Lung (tissue), 11 donors: ENCODE measurements at regions not wholly inside any gene's neighbourhood (a gene's known extent, or its start where the extent isn't known, plus 50 kb on each side); places are given as distances from the start of the nearest gene placed in this dataset.

Experiments
- ATAC-seq: fragments of 200-7000 bp; cut with Tn5 transposase; one replicate; pipeline ENCODE4 v1.9.1; 2020; ENCODE audit warnings: moderate number of reproducible peaks; ENCODE audit not compliant: insufficient read depth, low FRiP score
- DNase-seq, 3 donors: peaks; one replicate each; pipeline ENCODE4 v3.0.0-alpha.2; 2013 to 2017
- H3K27ac ChIP-seq, 2 donors: one replicate each; pipeline ENCODE4 v1.5.1; 2013; ENCODE audit warnings: mild to moderate bottlenecking in 2 of 2, moderate library complexity in 2 of 2, control low read depth in 1 of 2, inconsistent platforms in 1 of 2, low read depth in 1 of 2, low read length in 1 of 2
- H3K27me3 ChIP-seq, 3 donors: one replicate each; pipeline ENCODE4 v1.5.1; 2013; ENCODE audit warnings: low read length in 2 of 3; ENCODE audit not compliant: control insufficient read depth in 3 of 3, insufficient read depth in 3 of 3
- H3K36me3 ChIP-seq, 4 donors: one replicate each; pipeline ENCODE4 v1.5.1; 2013; ENCODE audit warnings: low read length in 4 of 4, mild to moderate bottlenecking in 1 of 4, moderate library complexity in 1 of 4; ENCODE audit not compliant: control insufficient read depth in 4 of 4, insufficient read depth in 4 of 4
- H3K4me1 ChIP-seq, 5 donors: one replicate each; pipeline ENCODE4 v1.5.1; 2013; ENCODE audit warnings: low read length in 5 of 5, mild to moderate bottlenecking in 2 of 5, moderate library complexity in 1 of 5; ENCODE audit not compliant: control insufficient read depth in 5 of 5, insufficient read depth in 5 of 5
- H3K4me3 ChIP-seq: one replicate; pipeline ENCODE4 v1.5.1; 2013; ENCODE audit warnings: mild to moderate bottlenecking, control low read depth, moderate library complexity
- H3K9ac ChIP-seq, 2 donors: one replicate each; pipeline ENCODE4 v1.5.1; 2013; ENCODE audit warnings: low read length in 2 of 2, control low read depth in 1 of 2; ENCODE audit not compliant: insufficient read depth in 1 of 2
- H3K9me3 ChIP-seq, 4 donors: one replicate each; pipeline ENCODE4 v1.5.1; 2013; ENCODE audit warnings: low read length in 3 of 4, mild to moderate bottlenecking in 1 of 4, moderate library complexity in 1 of 4; ENCODE audit not compliant: control insufficient read depth in 4 of 4, insufficient read depth in 3 of 4
- WGBS, 2 donors: extraction: QIAGEN DNeasy Blood & Tissue Kit; methylation state at CpG; one replicate each; pipeline ENCODE4 v1.1.7; 2013; 5-methylcytosine and 5-hydroxymethylcytosine counted together
- TF ChIP-seq, protein P1 (sequence below): IDR thresholded peaks from 2 replicates; pipeline ENCODE4 v1.5.1; 2012; ENCODE audit warnings: mild to moderate bottlenecking; ENCODE audit errors: control extremely low read depth, extremely low read depth
- donor health status: control.
- donor health status: control.
- donor health status: Bipolar disorder and iron deficiency.
- donor health status: healthy.
- donor health status: DM: yes; HTN: yes; CAD: no.

DNA sequence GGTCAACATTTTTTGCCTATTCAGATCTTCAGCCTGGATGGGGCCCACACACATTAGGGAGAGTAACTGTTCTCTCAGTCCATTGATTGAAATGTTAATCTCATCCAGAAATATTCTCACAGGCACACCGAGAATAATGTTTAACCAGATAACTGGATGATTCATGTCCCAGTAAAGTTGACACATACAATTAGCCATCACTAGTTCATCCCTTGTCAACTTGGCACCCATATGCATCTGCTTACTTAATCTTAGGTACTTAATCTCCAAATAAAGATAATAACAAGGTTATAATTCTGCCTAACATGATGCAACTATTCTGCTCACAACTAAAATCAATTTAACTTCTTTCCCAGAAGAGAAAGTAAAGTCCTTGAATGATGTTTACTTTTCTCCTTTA lies 502.6 kb downstream of the ADRA2A start:
- Histone ChIP-seq H3K27me3 (peaks cover 0 to 3% (median 0%) of the 10 kb centered on the region in 3 donors), H3K4me3 (no peak overlapping the region), H3K36me3 (no peaks in the 10 kb centered on the region), H3K4me1 (no peaks in the 10 kb centered on the region), H3K9ac (no peak overlapping the region), H3K27ac (no peak overlapping the region), H3K9me3 (peaks cover 0 to 1% (median 0%) of the 10 kb centered on the region in 4 donors)
- WGBS, 2 donors, result 70 to 81% methylated on average over 1 of the region's 1 CpG
- ATAC-seq (no peak), DNase-seq (no peak)
- TF ChIP-seq, protein P1, sequence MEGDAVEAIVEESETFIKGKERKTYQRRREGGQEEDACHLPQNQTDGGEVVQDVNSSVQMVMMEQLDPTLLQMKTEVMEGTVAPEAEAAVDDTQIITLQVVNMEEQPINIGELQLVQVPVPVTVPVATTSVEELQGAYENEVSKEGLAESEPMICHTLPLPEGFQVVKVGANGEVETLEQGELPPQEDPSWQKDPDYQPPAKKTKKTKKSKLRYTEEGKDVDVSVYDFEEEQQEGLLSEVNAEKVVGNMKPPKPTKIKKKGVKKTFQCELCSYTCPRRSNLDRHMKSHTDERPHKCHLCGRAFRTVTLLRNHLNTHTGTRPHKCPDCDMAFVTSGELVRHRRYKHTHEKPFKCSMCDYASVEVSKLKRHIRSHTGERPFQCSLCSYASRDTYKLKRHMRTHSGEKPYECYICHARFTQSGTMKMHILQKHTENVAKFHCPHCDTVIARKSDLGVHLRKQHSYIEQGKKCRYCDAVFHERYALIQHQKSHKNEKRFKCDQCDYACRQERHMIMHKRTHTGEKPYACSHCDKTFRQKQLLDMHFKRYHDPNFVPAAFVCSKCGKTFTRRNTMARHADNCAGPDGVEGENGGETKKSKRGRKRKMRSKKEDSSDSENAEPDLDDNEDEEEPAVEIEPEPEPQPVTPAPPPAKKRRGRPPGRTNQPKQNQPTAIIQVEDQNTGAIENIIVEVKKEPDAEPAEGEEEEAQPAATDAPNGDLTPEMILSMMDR, result no peak

GRCh38 chr10:111590703-111591102 lies 513.9 kb downstream of the ADRA2A start:
- H3K36me3 ChIP-seq, result no peaks in the 10 kb centered on the region
- H3K9ac ChIP-seq, result no peak overlapping the region
- TF ChIP-seq, protein P1, result no peak
- no peak overlapping the region for H3K27ac ChIP-seq
- H3K9me3 ChIP-seq, result no peaks in the 10 kb centered on the region
- no peak overlapping the region for H3K4me3 ChIP-seq
- no peak for DNase-seq
- no peak for ATAC-seq
- 22 to 75% methylated on average over 3 of the region's 3 CpGs for WGBS, 2 donors
- no peaks in the 10 kb centered on the region for H3K27me3 ChIP-seq
- H3K4me1 ChIP-seq, result no peaks in the 10 kb centered on the region

- Histone ChIP-seq H3K36me3 (no peaks in the 10 kb centered on the region), H3K4me1 (no peaks in the 10 kb centered on the region), H3K27ac (no peak overlapping the region), H3K9ac (no peak overlapping the region), H3K4me3 (no peak overlapping the region), H3K27me3 (no peaks in the 10 kb centered on the region), H3K9me3 (no peaks in the 10 kb centered on the region)
- TF ChIP-seq, protein P1, result no peak
- 67 to 83% methylated on average over 3 of the region's 3 CpGs for WGBS, 2 donors
- ATAC-seq (no peak), DNase-seq (no peak)
Measured at GRCh38 chr10:111593578-111593977, 516.7 kb downstream of the ADRA2A start.

- DNase-seq (no peak), ATAC-seq (no peak)
- H3K4me1 ChIP-seq, result no peaks in the 10 kb centered on the region
- H3K27me3 ChIP-seq, result no peaks in the 10 kb centered on the region
- TF ChIP-seq, protein P1, result no peak
- H3K9me3 ChIP-seq, result no peaks in the 10 kb centered on the region
- no peak overlapping the region for H3K9ac ChIP-seq
- no peak overlapping the region for H3K27ac ChIP-seq
- 70 to 84% methylated on average over 3 of the region's 3 CpGs for WGBS, 2 donors
- H3K4me3 ChIP-seq, result no peak overlapping the region
- no peaks in the 10 kb centered on the region for H3K36me3 ChIP-seq
Measured at GRCh38 chr10:111595173-111595572, 518.3 kb downstream of the ADRA2A start.
